SH-SY5Y (cell line): ENCODE measurements at regions not wholly inside any gene's neighbourhood (a gene's known extent, or its start where the extent isn't known, plus 50 kb on each side); places are given as distances from the start of the nearest gene placed in this dataset.

Experiments used
- GATA2 ChIP-seq: IDR thresholded peaks from 2 replicates; pipeline ENCODE4 v1.6.1; 2011; ENCODE audit warnings: mild to moderate bottlenecking, low read depth, low read length
- GATA3 ChIP-seq: IDR thresholded peaks from 2 replicates; pipeline ENCODE4 v1.6.1; 2011; ENCODE audit warnings: low read depth, mild to moderate bottlenecking, low read length, moderate library complexity

DNA sequence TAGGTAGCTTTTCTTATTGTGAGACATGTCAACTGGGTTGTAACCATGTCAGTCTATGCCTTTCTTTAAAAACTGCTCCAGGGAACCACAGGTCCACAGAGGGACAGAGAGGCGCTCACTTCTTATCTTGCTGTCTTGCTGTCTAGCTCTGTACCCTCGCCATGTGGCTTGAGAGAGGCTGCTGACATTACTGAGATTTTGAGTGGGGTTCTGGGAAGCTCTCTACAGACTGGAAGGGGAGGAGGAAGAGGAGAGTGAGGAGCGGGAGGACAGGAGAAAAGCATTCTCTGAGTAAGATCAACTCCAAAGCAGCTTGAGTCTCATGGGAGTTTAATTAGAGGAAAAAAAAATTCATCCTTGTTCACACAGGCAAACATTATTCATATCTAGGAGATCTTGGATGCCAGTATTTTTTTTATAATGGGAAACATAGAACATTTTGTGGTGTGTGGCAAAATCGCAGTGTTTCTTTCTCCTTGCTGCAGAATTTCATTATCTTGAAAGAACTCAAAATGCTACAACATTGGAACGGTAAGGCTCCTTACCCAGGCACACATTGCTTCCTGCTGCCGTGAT, 1037.0 kb upstream of the NR2F2 start:
- no peak for TF ChIP-seq GATA2
- no peak for TF ChIP-seq GATA3
